KMS-11 (cell line): ENCODE measurements at regions not wholly inside any gene's neighbourhood (a gene's known extent, or its start where the extent isn't known, plus 50 kb on each side); places are given as distances from the start of the nearest gene placed in this dataset.

Source experiments
- H2AFZ ChIP-seq: fragments of 200-600 bp; sonication (generic); 2 replicates; pipeline ENCODE4 v1.6.1; 2016; ENCODE audit warnings: antibody characterized with exemption, mixed run types, low read depth
- H3K27ac ChIP-seq: fragments of 200-600 bp; sonication (generic); 2 replicates; pipeline ENCODE4 v1.6.1; 2016; ENCODE audit warnings: mild to moderate bottlenecking, mixed run types
- H3K27me3 ChIP-seq: fragments of 200-600 bp; sonication (generic); 2 replicates; pipeline ENCODE4 v1.6.1; 2017; ENCODE audit warnings: mild to moderate bottlenecking, low read depth, mixed run types, moderate library complexity; ENCODE audit not compliant: insufficient read depth
- H3K36me3 ChIP-seq: fragments of 200-600 bp; sonication (generic); 2 replicates; pipeline ENCODE4 v1.6.1; 2017; ENCODE audit warnings: mild to moderate bottlenecking, mixed run types; ENCODE audit not compliant: insufficient read depth
- H3K4me1 ChIP-seq: fragments of 200-600 bp; sonication (generic); 2 replicates; pipeline ENCODE4 v1.6.1; 2016; ENCODE audit warnings: mild to moderate bottlenecking, low read depth, mixed run types; ENCODE audit not compliant: poor library complexity, severe bottlenecking
- H3K4me2 ChIP-seq: fragments of 200-600 bp; sonication (generic); 2 replicates; pipeline ENCODE4 v1.7.0; 2016; ENCODE audit warnings: mild to moderate bottlenecking, mixed run types
- H3K4me3 ChIP-seq: fragments of 200-600 bp; sonication (generic); IDR thresholded peaks from 2 replicates; pipeline ENCODE4 v1.6.1; 2017; ENCODE audit warnings: low read depth, low read length, mixed read lengths; ENCODE audit not compliant: insufficient read depth
- H3K79me2 ChIP-seq: fragments of 200-600 bp; sonication (generic); 2 replicates; pipeline ENCODE4 v1.6.1; 2016; ENCODE audit warnings: low read depth, mixed run types; ENCODE audit not compliant: insufficient read depth
- H3K9ac ChIP-seq: fragments of 200-600 bp; sonication (generic); 2 replicates; pipeline ENCODE4 v1.6.1; 2016; ENCODE audit warnings: mild to moderate bottlenecking, mixed run types
- H4K20me1 ChIP-seq: fragments of 200-600 bp; sonication (generic); 2 replicates; pipeline ENCODE4 v1.6.1; 2016; ENCODE audit warnings: mild to moderate bottlenecking, mixed run types; ENCODE audit not compliant: insufficient read depth
- TF ChIP-seq, protein P1 (sequence below): fragments of 200-600 bp; sonication (generic); conservative IDR thresholded peaks from 2 replicates; pipeline ENCODE4 v1.6.1; 2017; ENCODE audit warnings: low read depth, mild to moderate bottlenecking, antibody characterized with exemption, low read length, moderate library complexity, mixed read lengths

DNA sequence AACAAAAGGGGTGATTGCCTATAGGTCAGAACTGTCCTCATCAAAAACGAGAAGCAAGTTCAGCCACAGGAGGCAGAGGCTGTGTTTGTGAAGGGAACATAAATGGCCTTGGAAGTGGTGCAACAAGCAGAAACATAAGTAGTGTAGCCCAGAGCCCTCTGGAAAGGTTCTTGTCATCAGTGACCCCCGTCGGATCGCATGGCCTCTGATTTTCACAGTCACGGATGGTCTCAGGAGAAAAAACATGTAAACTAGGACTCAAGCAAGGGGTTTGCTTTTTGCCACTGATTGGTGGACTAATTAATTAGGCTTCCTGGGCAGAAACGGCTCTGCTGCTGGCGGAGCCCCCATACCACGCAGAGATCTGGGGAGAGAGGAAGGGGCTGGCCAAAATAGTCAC, 496.5 kb upstream of the MKI67 start:
- no peak overlapping the region for H3K4me2 ChIP-seq
- no peaks in the 10 kb centered on the region for H3K27me3 ChIP-seq
- no peaks in the 10 kb centered on the region for H3K79me2 ChIP-seq
- H3K27ac ChIP-seq = no peak overlapping the region
- H4K20me1 ChIP-seq = no peaks in the 10 kb centered on the region
- no peak overlapping the region for H3K9ac ChIP-seq
- no peak overlapping the region for H3K4me3 ChIP-seq
- H2AFZ ChIP-seq = no peak overlapping the region
- TF ChIP-seq, protein P1, sequence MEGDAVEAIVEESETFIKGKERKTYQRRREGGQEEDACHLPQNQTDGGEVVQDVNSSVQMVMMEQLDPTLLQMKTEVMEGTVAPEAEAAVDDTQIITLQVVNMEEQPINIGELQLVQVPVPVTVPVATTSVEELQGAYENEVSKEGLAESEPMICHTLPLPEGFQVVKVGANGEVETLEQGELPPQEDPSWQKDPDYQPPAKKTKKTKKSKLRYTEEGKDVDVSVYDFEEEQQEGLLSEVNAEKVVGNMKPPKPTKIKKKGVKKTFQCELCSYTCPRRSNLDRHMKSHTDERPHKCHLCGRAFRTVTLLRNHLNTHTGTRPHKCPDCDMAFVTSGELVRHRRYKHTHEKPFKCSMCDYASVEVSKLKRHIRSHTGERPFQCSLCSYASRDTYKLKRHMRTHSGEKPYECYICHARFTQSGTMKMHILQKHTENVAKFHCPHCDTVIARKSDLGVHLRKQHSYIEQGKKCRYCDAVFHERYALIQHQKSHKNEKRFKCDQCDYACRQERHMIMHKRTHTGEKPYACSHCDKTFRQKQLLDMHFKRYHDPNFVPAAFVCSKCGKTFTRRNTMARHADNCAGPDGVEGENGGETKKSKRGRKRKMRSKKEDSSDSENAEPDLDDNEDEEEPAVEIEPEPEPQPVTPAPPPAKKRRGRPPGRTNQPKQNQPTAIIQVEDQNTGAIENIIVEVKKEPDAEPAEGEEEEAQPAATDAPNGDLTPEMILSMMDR = no peak
- no peaks in the 10 kb centered on the region for H3K4me1 ChIP-seq
- no peaks in the 10 kb centered on the region for H3K36me3 ChIP-seq

DNA sequence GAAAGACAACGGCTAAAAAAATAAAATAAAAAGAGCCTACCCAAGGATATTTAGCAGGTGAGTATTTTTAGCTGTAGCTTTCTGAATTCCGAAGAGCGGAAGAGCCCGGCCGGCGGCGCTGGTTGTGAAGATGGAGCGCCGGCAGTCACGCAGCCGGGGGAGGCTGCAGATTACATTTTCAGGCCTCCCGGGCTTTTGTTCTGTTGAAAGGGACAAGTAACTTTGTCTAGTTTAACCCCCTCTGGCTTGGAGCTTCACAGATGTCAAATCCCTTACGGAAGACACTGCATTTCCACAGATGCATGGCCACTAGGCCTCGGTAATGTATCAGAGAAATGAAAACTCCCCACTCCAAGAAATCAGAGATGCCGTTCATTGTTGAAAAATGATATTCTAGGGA, 497.6 kb upstream of the MKI67 start:
- Histone ChIP-seq H3K4me1 (no peaks in the 10 kb centered on the region), H3K36me3 (no peaks in the 10 kb centered on the region), H2AFZ (no peak overlapping the region)

DNA sequence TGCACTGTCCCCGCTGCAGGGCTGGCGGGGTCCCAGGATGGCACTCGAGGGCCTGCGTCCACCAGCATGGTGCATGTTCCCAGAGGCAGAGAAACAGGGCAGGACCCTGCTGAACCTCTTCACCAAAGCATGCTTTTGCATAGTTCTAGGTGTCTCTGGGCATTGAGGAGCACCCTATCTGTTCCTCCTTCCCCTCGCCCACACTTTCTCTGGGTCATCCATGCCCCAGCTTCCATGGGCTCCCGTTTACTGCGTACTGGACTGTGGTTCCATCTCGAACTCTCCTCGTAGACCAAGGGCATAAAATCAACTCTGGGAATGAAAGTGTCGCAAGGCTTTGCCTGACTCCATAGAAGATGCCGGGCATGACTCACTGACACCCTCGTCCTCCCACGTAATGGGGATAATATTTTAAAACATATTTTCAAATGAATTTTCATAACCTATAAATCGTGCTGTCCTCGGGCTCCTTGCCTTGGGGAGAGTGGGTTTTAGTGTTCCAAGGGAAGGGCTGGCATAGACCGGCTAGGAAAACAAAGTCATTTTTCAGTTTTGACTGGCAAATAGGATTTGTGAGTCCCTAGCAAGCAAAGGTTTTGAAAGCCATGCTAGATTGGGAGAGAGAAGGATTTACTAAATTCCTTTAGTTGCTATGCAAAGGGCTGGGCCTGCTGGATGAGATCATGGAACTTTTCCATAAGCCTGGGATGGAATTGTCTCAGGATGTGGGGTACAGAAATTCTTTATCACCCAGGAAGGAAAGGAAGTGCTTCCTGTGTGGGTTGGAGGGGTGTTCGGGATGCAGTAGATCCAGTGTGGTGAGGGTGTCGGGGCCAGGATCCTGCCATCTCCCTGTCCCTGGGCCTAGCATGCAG, 498.7 kb upstream of the MKI67 start:
- no peaks in the 10 kb centered on the region for H3K27me3 ChIP-seq
- no peaks in the 10 kb centered on the region for H4K20me1 ChIP-seq
- no peaks in the 10 kb centered on the region for H3K79me2 ChIP-seq
- TF ChIP-seq, protein P1 = no peak
- H3K4me2 ChIP-seq = no peak overlapping the region
- no peak overlapping the region for H3K9ac ChIP-seq
- H3K27ac ChIP-seq = no peak overlapping the region
- H3K4me3 ChIP-seq = no peak overlapping the region
- no peaks in the 10 kb centered on the region for H3K4me1 ChIP-seq
- H2AFZ ChIP-seq = no peak overlapping the region
- H3K36me3 ChIP-seq = no peaks in the 10 kb centered on the region

More for the DNA sequence above, 497.6 kb upstream of the MKI67 start:
- TF ChIP-seq, protein P1 = no peak
- Histone ChIP-seq H3K27ac (no peak overlapping the region), H3K9ac (no peak overlapping the region), H3K79me2 (no peaks in the 10 kb centered on the region), H4K20me1 (no peaks in the 10 kb centered on the region), H3K4me3 (no peak overlapping the region), H3K27me3 (no peaks in the 10 kb centered on the region), H3K4me2 (no peak overlapping the region)

DNA sequence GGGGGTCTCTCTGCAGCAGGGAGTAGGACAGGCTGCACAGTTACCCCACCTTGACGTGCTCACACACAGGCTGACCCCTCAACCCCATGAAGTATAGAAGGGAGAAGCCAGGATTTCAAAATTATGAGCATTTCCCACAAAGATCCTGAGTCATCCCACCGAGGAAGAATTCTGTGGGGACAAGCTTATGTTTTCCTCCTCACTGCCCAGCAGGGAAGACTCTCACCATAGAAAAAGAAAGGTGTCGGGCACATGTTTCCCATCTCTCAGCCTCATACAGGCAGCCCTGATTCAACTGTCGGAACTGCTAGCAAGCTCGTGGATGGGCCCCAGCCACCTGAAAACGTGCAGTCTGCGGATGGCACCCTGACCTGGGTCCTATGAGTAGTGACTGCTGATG, 499.7 kb upstream of the MKI67 start:
- Histone ChIP-seq H3K27me3 (no peaks in the 10 kb centered on the region), H3K4me1 (no peaks in the 10 kb centered on the region), H3K4me2 (no peak overlapping the region), H3K36me3 (no peaks in the 10 kb centered on the region), H3K79me2 (no peaks in the 10 kb centered on the region), H3K4me3 (no peak overlapping the region), H3K9ac (no peak overlapping the region), H2AFZ (no peak overlapping the region), H4K20me1 (no peaks in the 10 kb centered on the region), H3K27ac (no peak overlapping the region)
- TF ChIP-seq, protein P1 = no peak
